ENCODE measurements at regions not wholly inside any gene's neighbourhood (a gene's known extent, or its start where the extent isn't known, plus 50 kb on each side); places are given as distances from the start of the nearest gene placed in this dataset.

DNA sequence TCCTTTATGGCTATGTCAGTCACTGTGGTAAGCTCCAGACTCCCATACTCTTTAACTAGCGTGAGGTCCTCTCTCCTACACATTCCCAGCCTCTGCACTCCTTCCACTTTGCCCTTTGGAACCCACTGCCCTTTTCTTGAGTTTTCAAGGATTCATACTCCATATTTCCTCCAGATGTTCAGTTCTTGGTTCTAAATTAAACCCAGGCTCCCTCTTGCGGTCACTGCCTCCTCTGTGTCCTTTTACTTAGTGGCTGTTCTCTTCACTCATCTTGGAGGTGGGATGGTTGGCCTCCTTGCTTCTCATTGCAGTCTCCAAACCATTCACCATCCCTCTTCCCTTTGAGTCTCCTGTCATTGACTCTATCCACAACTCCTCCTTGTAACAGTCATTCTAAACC, 208.1 kb downstream of the TGFB2 start:
- ChIA-PET CTCF (ENCODE audit: partially characterized antibody) (interaction anchor here (1.9 kb wide), 1 partner anchor 13 kb away, joined by 5 read pairs; no protein-coding TSS in a partner anchor), POLR2A (ENCODE audit: partially characterized antibody) (no interaction called here)
- Histone ChIP-seq H2BK15ac (ENCODE audit: low read length) (no peak overlapping the region), H2BK5ac (ENCODE audit: low read depth, low read length) (no peak overlapping the region), H3K79me2 (ENCODE audit: control insufficient read depth in 1 of 2, insufficient read depth in 2 of 2, low read length in 2 of 2) (no peaks in the 10 kb centered on the region), H3K36me3 (ENCODE audit: control insufficient read depth in 2 of 4, insufficient read depth in 4 of 4, low read length in 3 of 4) (no peaks in the 10 kb centered on the region), H2BK120ac (replicated peaks; ENCODE audit: low read depth, low read length) (no peak overlapping the region), H3K27ac (ENCODE audit: low read depth, low read length) (no peak overlapping the region), H3K4me1 (replicated peaks in 1 of 4; ENCODE audit: control insufficient read depth in 3 of 4, insufficient read depth in 4 of 4, low read length in 3 of 4) (0 out of 7 replicates have a peak, but pooled peaks cover 0 to 1% (median 0%) of the 10 kb centered on the region in 4 experiments), H4K20me1 (replicated peaks in 1 of 2; ENCODE audit: control insufficient read depth in 1 of 2, insufficient read depth in 2 of 2, low read length in 2 of 2) (no peaks in the 10 kb centered on the region), H3K9ac (replicated peaks in 1 of 4; ENCODE audit: extremely low read depth in 1 of 4, low read depth in 3 of 4, low read length in 3 of 4) (no peak overlapping the region), H4K91ac (replicated peaks; ENCODE audit: insufficient read length, low read length) (no peak overlapping the region), H3K14ac (ENCODE audit: insufficient read length) (no peak overlapping the region), H3K56ac (replicated peaks; ENCODE audit: insufficient read length, low read depth, low read length) (no peak overlapping the region), H2BK20ac (ENCODE audit: low read length) (no peak overlapping the region), H3K79me1 (ENCODE audit: low read depth, low read length) (no peaks in the 10 kb centered on the region), H2AFZ (ENCODE audit: low read length) (no peak overlapping the region), H3K27me3 (replicated peaks in 1 of 4; ENCODE audit: control insufficient read depth in 3 of 4, extremely low read depth in 1 of 4, insufficient read depth in 3 of 4, low read length in 3 of 4) (no peaks in the 10 kb centered on the region), H2BK12ac (ENCODE audit: low read depth, low read length) (no peak overlapping the region), H4K5ac (ENCODE audit: insufficient read length, low read depth, low read length) (no peak overlapping the region), H3K23me2 (ENCODE audit: low read depth, low read length) (no peaks in the 10 kb centered on the region), H2AK5ac (ENCODE audit: low read depth, low read length) (no peak overlapping the region), H3K4me2 (ENCODE audit: insufficient read depth in 1 of 2, low read depth in 2 of 2, low read length in 2 of 2) (no peak overlapping the region), H3K18ac (ENCODE audit: extremely low read depth, low read length) (no peak overlapping the region), H3K23ac (ENCODE audit: insufficient read length) (no peak overlapping the region), H4K8ac (ENCODE audit: extremely low read depth, insufficient read depth, low read length) (no peak overlapping the region), H3K4ac (replicated peaks; ENCODE audit: insufficient read length, low read depth, low read length) (no peak overlapping the region), H3K9me3 (ENCODE audit: insufficient read depth in 2 of 2, low read depth in 1 of 2, low read length in 1 of 2) (no peaks in the 10 kb centered on the region), H3K4me3 (ENCODE audit: extremely low read depth in 1 of 4, insufficient read depth in 2 of 4, low read depth in 3 of 4, low read length in 4 of 4) (no peak overlapping the region)
- DNase-seq (ENCODE audit: low read depth in 1 of 2, low spot score in 2 of 2) (no peak), FAIRE-seq (no peak)
- WGBS, 2 experiments (ENCODE audit: extremely low coverage in 1 of 2, insufficient coverage in 1 of 2, insufficient read length in 1 of 2, insufficient replicate concordance in 2 of 2, low coverage in 1 of 2, low lambda C conversion rate in 2 of 2, missing lambda C conversion rate in 1 of 2): 86% methylated on average over 2 of the region's 2 CpGs; no CpG with 5 or more reads in 1 of the 2 experiments
- TF ChIP-seq RAD21 (IDR thresholded peaks at IDR 0.05 in 1 of 2, conservative IDR thresholded peaks at IDR 0.05 in 1 of 2; ENCODE audit: low read depth in 2 of 2, low read length in 2 of 2) (peak in 1 of 2 experiments; percentile 22; a peak in 1 of 4 replicates), PHF8 (conservative IDR thresholded peaks at IDR 0.05; ENCODE audit: low read depth, low read length) (no peak), JUN (IDR thresholded peaks at IDR 0.05; ENCODE audit: low read depth, low read length) (no peak)
